ENCODE measurements at regions not wholly inside any gene's neighbourhood (a gene's known extent, or its start where the extent isn't known, plus 50 kb on each side); places are given as distances from the start of the nearest gene placed in this dataset.
A peak's percentile ranks its signal among the peaks of the same experiment; 100 is the strongest.

- 79% methylated on average over 13 of the region's 13 CpGs for WGBS (ENCODE audit: insufficient coverage, insufficient replicate concordance, low lambda C conversion rate, missing lambda C conversion rate)
- SMC1A ChIA-PET (ENCODE audit: uncharacterized antibody, unreplicated experiment): interaction anchor here (0.9 kb wide), 1 partner anchor 62 kb away, joined by 3 read pairs; no protein-coding TSS in a partner anchor
- Histone ChIP-seq H3K4me2 (ENCODE audit: control insufficient read depth, insufficient read depth) (peak overlapping the region; percentile 11), H3K79me2 (ENCODE audit: control insufficient read depth, insufficient read depth, low read length) (no peaks in the 10 kb centered on the region), H3K9me3 (replicated peaks; ENCODE audit: control insufficient read depth, insufficient read depth, low read length) (no peaks in the 10 kb centered on the region), H3K27me3 (replicated peaks in 1 of 2; ENCODE audit: control insufficient read depth in 2 of 2, insufficient read depth in 2 of 2, low read length in 1 of 2) (no peaks in the 10 kb centered on the region), H3K36me3 (ENCODE audit: control insufficient read depth in 2 of 2, insufficient read depth in 2 of 2, low read length in 1 of 2) (no peaks in the 10 kb centered on the region), H3K9ac (ENCODE audit: control insufficient read depth, insufficient read depth, low read length) (no peak overlapping the region), H4K20me1 (ENCODE audit: control insufficient read depth, insufficient read depth) (no peaks in the 10 kb centered on the region), H3K4me1 (ENCODE audit: control insufficient read depth, insufficient read depth, low read length) (peaks cover 36% of the 10 kb centered on the region), H3K27ac (ENCODE audit: control insufficient read depth, insufficient read depth) (peak overlapping the region; percentile 65; the same call in 1 of the 2 replicates), H2AFZ (ENCODE audit: control insufficient read depth, low read depth, low read length) (no peak overlapping the region), H3K4me3 (no peak overlapping the region)
- POLR2A ChIA-PET: no interaction called here
- DNase-seq (ENCODE audit: low read depth, low spot score) (no peak), FAIRE-seq (peak; percentile 89), ATAC-seq (peak; percentile 16)
- CTCF ChIA-PET: interaction anchor here (0.7 to 1.0 kb wide), 3 partner anchors 43 to 539 kb away, joined by 3 to 4 read pairs (median 4); partner anchors contain the start of gene SH2B2
- intact Hi-C loops (cut with micrococcal nuclease; ENCODE audit: unreplicated experiment) (loop anchor here (10.0 kb wide), 1 partner anchor 208 kb away; no protein-coding TSS in a partner anchor), in situ Hi-C loops (cut with MboI) (loop anchor here (5.0 kb wide), 1 partner anchor 65 kb away; no protein-coding TSS in a partner anchor)
- RAD21 ChIA-PET (ENCODE audit: unreplicated experiment): interaction anchor here (1.0 kb wide), 1 partner anchor 145 kb away, joined by 3 read pairs; no protein-coding TSS in a partner anchor
- TF ChIP-seq PBX3 (IDR thresholded peaks at IDR 0.05; ENCODE audit: insufficient replicate concordance, low read depth, low read length) (no peak), DPF2 (IDR thresholded peaks at IDR 0.05) (peak; percentile 12; the same call in 1 of the 2 replicates), MTA2 (IDR thresholded peaks at IDR 0.05; ENCODE audit: low read depth) (0 out of 2 replicates have a peak, but pooled peaks have one; percentile 15), WRNIP1 (IDR thresholded peaks at IDR 0.05; ENCODE audit: borderline replicate concordance, low read depth, low read length) (no peak), ZNF217 (IDR thresholded peaks at IDR 0.05) (peak; percentile 74), TARDBP (IDR thresholded peaks at IDR 0.05; ENCODE audit: borderline replicate concordance) (no peak), IKZF2 (IDR thresholded peaks at IDR 0.05) (peak; percentile 31 to 52; a peak in 3 of 4 replicates), ZNF24 (IDR thresholded peaks at IDR 0.05) (no peak), SMAD5 (IDR thresholded peaks at IDR 0.05; ENCODE audit: low read depth) (no peak), MYC (IDR thresholded peaks at IDR 0.05; ENCODE audit: insufficient read depth, insufficient read length, insufficient replicate concordance, low read length, severe bottlenecking) (no peak), SMARCA5 (IDR thresholded peaks at IDR 0.05) (peak; percentile 90), CHD1 (IDR thresholded peaks at IDR 0.05; ENCODE audit: low read depth, low read length) (no peak), EED (IDR thresholded peaks at IDR 0.05; ENCODE audit: low read depth) (peak; percentile 68; the same call in 1 of the 2 replicates), RUNX3 (IDR thresholded peaks at IDR 0.05; ENCODE audit: low read length) (peak; percentile 35; the same call in 1 of the 2 replicates)
- BruUV-seq (replicated peaks): no TSS peak
Observed at GRCh38 chr7:101747053-101747878, 70.2 kb upstream of the CUX1 start.
